HL-60 (cell line): ENCODE measurements at regions not wholly inside any gene's neighbourhood (a gene's known extent, or its start where the extent isn't known, plus 50 kb on each side); places are given as distances from the start of the nearest gene placed in this dataset.
"Not testable (repeated sequence)": the region's sequence is repeated elsewhere in the genome, so short reads cannot be mapped to it uniquely, and the experiment has no call there.

ENCODE experiments used
- DNase-seq, 2 experiments: peaks; one replicate each; pipeline ENCODE4 v3.0.0-alpha.2; 2010 to 2020; ENCODE audit warnings: low read depth in 1 of 2, low spot score in 1 of 2
- H3K27ac ChIP-seq: fragments of 250-450 bp; sonication (Bioruptor Pico); replicated peaks from 2 replicates; pipeline ENCODE4 v1.5.1; 2020; ENCODE audit warnings: mild to moderate bottlenecking, moderate library complexity
- H3K27me3 ChIP-seq: fragments of 250-450 bp; sonication (Bioruptor Pico); 2 replicates; pipeline ENCODE4 v1.5.1; 2021; ENCODE audit warnings: mild to moderate bottlenecking, moderate library complexity; ENCODE audit not compliant: insufficient read depth, poor library complexity, severe bottlenecking
- H3K4me3 ChIP-seq: replicated peaks from 2 replicates; pipeline ENCODE4 v1.5.1; 2011; ENCODE audit warnings: mild to moderate bottlenecking, control low read depth, low read length; ENCODE audit not compliant: insufficient read depth
- GABPA ChIP-seq: IDR thresholded peaks from 2 replicates; pipeline ENCODE4 v1.6.1; 2012; ENCODE audit warnings: low read depth
- POLR2AphosphoS5 ChIP-seq: IDR thresholded peaks from 2 replicates; pipeline ENCODE4 v1.6.1; 2012; ENCODE audit warnings: low read depth
- SPI1 ChIP-seq: IDR thresholded peaks from 2 replicates; pipeline ENCODE4 v1.6.1; 2012; ENCODE audit warnings: low read depth, mild to moderate bottlenecking, borderline replicate concordance
- TF ChIP-seq, protein P1 (sequence below): IDR thresholded peaks from one replicate; pipeline ENCODE4 v1.5.1; 2011; ENCODE audit warnings: low read length, control low read depth, inconsistent platforms; ENCODE audit not compliant: insufficient read depth
- TF ChIP-seq, protein P2 (sequence below): IDR thresholded peaks from 2 replicates; pipeline ENCODE4 v1.6.1; 2012; ENCODE audit warnings: low read depth; ENCODE audit not compliant: insufficient replicate concordance

DNA sequence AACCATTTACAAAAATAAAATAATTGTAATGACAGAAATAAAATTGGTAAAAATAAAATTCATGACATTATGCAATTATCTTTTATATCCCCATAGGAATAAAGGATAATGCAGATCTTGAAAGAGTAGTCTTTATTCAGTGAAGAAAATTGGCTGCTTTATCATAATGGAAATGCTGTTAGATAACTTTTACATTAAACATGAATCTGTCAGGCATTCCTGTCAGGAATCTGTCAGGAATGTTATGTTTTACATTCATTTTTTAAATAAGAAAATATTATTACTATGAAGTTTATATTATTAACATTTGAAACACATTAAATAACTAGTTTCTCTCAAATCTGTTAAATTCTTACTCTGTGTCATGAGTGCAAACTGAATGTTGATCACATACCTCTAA, 1024.7 kb upstream of the TMEFF2 start:
- TF ChIP-seq, protein P1, sequence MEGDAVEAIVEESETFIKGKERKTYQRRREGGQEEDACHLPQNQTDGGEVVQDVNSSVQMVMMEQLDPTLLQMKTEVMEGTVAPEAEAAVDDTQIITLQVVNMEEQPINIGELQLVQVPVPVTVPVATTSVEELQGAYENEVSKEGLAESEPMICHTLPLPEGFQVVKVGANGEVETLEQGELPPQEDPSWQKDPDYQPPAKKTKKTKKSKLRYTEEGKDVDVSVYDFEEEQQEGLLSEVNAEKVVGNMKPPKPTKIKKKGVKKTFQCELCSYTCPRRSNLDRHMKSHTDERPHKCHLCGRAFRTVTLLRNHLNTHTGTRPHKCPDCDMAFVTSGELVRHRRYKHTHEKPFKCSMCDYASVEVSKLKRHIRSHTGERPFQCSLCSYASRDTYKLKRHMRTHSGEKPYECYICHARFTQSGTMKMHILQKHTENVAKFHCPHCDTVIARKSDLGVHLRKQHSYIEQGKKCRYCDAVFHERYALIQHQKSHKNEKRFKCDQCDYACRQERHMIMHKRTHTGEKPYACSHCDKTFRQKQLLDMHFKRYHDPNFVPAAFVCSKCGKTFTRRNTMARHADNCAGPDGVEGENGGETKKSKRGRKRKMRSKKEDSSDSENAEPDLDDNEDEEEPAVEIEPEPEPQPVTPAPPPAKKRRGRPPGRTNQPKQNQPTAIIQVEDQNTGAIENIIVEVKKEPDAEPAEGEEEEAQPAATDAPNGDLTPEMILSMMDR: no peak
- Histone ChIP-seq H3K27ac (no peak overlapping the region), H3K27me3 (no peaks in the 10 kb centered on the region), H3K4me3 (no peak overlapping the region)
- no peak for DNase-seq

DNA sequence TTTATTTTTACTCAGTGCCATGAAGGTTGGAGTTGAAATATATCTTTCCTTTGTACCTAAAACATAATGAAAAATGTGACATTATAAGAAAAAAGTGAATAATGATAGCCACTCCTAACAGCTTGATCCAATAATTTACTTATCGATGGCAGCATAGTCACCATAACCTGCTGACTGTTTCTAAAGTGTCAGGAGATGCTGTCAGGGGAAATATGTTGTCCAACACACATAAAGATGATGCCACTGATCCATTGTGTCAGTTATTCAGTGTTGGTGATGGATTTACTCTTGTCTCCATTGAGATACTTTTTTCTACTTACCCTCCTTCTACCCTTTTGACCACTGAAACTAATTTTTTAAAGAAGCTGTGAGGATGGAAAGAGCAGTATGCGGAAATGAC, 1006.9 kb upstream of the TMEFF2 start:
- TF ChIP-seq GABPA: no peak
- no peak for TF ChIP-seq POLR2AphosphoS5
- TF ChIP-seq, protein P1: no peak
- TF ChIP-seq, protein P2, sequence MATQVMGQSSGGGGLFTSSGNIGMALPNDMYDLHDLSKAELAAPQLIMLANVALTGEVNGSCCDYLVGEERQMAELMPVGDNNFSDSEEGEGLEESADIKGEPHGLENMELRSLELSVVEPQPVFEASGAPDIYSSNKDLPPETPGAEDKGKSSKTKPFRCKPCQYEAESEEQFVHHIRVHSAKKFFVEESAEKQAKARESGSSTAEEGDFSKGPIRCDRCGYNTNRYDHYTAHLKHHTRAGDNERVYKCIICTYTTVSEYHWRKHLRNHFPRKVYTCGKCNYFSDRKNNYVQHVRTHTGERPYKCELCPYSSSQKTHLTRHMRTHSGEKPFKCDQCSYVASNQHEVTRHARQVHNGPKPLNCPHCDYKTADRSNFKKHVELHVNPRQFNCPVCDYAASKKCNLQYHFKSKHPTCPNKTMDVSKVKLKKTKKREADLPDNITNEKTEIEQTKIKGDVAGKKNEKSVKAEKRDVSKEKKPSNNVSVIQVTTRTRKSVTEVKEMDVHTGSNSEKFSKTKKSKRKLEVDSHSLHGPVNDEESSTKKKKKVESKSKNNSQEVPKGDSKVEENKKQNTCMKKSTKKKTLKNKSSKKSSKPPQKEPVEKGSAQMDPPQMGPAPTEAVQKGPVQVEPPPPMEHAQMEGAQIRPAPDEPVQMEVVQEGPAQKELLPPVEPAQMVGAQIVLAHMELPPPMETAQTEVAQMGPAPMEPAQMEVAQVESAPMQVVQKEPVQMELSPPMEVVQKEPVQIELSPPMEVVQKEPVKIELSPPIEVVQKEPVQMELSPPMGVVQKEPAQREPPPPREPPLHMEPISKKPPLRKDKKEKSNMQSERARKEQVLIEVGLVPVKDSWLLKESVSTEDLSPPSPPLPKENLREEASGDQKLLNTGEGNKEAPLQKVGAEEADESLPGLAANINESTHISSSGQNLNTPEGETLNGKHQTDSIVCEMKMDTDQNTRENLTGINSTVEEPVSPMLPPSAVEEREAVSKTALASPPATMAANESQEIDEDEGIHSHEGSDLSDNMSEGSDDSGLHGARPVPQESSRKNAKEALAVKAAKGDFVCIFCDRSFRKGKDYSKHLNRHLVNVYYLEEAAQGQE: no peak
- no peak for TF ChIP-seq SPI1
- no peak overlapping the region for H3K4me3 ChIP-seq
- no peak for DNase-seq
- no peaks in the 10 kb centered on the region for H3K27me3 ChIP-seq
- no peak overlapping the region for H3K27ac ChIP-seq

DNA sequence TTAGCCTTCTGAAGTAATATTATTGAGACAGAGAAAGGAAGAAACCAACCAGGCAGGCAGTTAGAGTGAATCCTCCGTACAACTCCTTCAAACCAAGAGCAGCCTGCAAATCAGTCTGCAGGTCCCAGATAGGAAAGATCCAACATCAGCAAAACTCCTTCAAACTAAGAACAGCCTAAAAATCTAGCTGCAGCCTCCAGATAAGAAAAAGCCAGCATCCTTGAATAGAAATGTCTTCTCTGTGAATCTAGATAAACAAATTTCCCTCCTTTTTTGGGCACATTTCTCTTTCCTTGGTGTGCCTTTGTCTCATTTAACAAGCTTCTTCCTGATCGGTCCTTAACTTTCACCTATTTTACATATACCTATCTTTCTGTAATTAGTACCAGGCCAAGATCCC, 1004.6 kb upstream of the TMEFF2 start:
- Histone ChIP-seq H3K27me3 (no peaks in the 10 kb centered on the region), H3K4me3 (no peak overlapping the region), H3K27ac (no peak overlapping the region)
- no peak for DNase-seq
- TF ChIP-seq GABPA (no peak), POLR2AphosphoS5 (no peak), SPI1 (no peak)
- TF ChIP-seq, protein P2: no peak
- TF ChIP-seq, protein P1: no peak

DNA sequence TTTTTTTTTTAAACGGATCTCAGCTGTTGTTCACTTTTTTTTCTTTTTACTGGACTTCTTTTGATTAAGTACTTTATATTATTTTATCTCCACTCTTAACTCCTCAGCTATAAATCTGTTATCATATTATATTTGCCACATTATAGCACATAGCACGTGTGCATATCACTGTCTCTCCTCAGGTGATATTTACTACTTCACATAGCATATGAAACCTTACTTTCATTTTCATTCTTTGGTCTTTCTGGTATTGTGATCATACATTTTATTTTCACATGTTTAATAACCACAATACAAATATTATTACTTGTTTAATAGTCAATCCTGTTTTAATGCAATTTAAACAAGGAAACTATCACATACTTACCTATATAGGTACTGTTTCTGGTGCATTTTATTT, 993.1 kb upstream of the TMEFF2 start:
- no peak for DNase-seq
- no peaks in the 10 kb centered on the region for H3K27me3 ChIP-seq
- TF ChIP-seq, protein P1: no peak
- TF ChIP-seq POLR2AphosphoS5 (no peak), GABPA (no peak), SPI1 (no peak)
- TF ChIP-seq, protein P2: no peak
- H3K27ac ChIP-seq: no peak overlapping the region
- H3K4me3 ChIP-seq: no peak overlapping the region

DNA sequence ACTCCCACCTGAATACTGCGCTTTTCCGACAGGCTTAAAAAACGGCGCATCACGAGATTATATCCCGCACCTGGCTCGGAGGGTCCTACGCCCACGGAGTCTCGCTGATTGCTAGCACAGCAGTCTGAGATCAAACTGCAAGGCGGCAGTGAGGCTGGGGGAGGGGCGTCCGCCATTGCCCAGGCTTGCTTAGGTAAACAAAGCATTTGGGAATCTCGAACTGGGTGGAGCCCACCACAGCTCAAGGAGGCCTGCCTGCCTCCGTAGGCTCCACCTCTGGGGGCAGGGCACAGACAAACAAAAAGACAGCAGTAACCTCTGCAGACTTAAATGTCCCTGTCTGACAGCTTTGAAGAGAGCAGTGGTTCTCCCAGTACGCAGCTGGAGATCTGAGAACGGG, 976.2 kb upstream of the TMEFF2 start:
- not testable (repeated sequence) for H3K4me3 ChIP-seq, H3K27ac ChIP-seq, DNase-seq

More for the DNA sequence above, 976.2 kb upstream of the TMEFF2 start:
- H3K27me3 ChIP-seq: not testable (repeated sequence)
